AG10803 (cell line): ENCODE measurements at regions not wholly inside any gene's neighbourhood (a gene's known extent, or its start where the extent isn't known, plus 50 kb on each side); places are given as distances from the start of the nearest gene placed in this dataset.

Experiments
- DNase-seq: peaks from one replicate; pipeline ENCODE4 v3.0.0; 2010; ENCODE audit warnings: low read depth
- H3K4me3 ChIP-seq: 2 replicates; pipeline ENCODE4 v1.5.1; 2011; ENCODE audit warnings: mild to moderate bottlenecking, low read length, control low read depth
- CTCF ChIP-seq: conservative IDR thresholded peaks from 2 replicates; pipeline ENCODE4 v1.5.1; 2011; ENCODE audit warnings: mild to moderate bottlenecking, low read length, control low read depth, inconsistent platforms

- TF ChIP-seq CTCF, result no peak
- H3K4me3 ChIP-seq, result no peak overlapping the region
- no peak for DNase-seq
Observed at GRCh38 chr18:23333827-23334226, 119.3 kb upstream of the RIOK3 start.

GRCh38 chr18:23334569-23334968 is 118.5 kb upstream of the RIOK3 start:
- H3K4me3 ChIP-seq, result no peak overlapping the region
- no peak for DNase-seq
- TF ChIP-seq CTCF, result no peak

- H3K4me3 ChIP-seq, result no peak overlapping the region
- TF ChIP-seq CTCF, result no peak
- no peak for DNase-seq
Observed at GRCh38 chr18:23336101-23336500, 117.0 kb upstream of the RIOK3 start.

- no peak overlapping the region for H3K4me3 ChIP-seq
- peak; percentile 44 for DNase-seq
- no peak for TF ChIP-seq CTCF
Observed at GRCh38 chr18:23337599-23338444, 115.3 kb upstream of the RIOK3 start.

- H3K4me3 ChIP-seq, result no peak overlapping the region
- no peak for TF ChIP-seq CTCF
- peak; percentile 49 for DNase-seq
Observed at GRCh38 chr18:23340661-23341060, 112.4 kb upstream of the RIOK3 start.

GRCh38 chr18:23341383-23341782 is 111.7 kb upstream of the RIOK3 start:
- peak; percentile 40 for DNase-seq
- no peak for TF ChIP-seq CTCF
- H3K4me3 ChIP-seq, result no peak overlapping the region

- no peak for TF ChIP-seq CTCF
- H3K4me3 ChIP-seq, result no peak overlapping the region
- DNase-seq, result no peak
Observed at GRCh38 chr18:23341983-23342382, 111.1 kb upstream of the RIOK3 start.
